ENCODE measurements at regions not wholly inside any gene's neighbourhood (a gene's known extent, or its start where the extent isn't known, plus 50 kb on each side); places are given as distances from the start of the nearest gene placed in this dataset.
"Not testable (repeated sequence)": the region's sequence is repeated elsewhere in the genome, so short reads cannot be mapped to it uniquely, and the experiment has no call there.

DNA sequence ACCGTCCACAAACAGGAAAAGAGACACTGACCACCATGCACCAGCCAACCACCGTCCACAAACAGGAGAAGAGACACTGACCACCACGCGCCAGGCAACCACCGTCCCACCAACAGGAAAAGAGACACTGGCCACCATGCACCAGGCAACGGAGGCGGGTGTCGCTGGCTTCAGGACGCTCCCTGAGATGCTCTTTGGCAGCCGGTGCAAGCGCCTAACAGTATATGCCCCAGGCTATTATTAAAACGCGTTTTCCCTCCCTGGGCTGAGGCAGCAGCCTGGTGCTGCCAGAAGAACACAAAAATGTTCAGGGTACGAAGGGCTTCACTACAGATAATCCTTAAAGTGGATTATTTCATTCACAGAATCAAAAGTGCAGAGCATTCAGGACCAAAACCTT lies 235.1 kb downstream of the DLL1 start:
- FAIRE-seq = not testable (repeated sequence)

DNA sequence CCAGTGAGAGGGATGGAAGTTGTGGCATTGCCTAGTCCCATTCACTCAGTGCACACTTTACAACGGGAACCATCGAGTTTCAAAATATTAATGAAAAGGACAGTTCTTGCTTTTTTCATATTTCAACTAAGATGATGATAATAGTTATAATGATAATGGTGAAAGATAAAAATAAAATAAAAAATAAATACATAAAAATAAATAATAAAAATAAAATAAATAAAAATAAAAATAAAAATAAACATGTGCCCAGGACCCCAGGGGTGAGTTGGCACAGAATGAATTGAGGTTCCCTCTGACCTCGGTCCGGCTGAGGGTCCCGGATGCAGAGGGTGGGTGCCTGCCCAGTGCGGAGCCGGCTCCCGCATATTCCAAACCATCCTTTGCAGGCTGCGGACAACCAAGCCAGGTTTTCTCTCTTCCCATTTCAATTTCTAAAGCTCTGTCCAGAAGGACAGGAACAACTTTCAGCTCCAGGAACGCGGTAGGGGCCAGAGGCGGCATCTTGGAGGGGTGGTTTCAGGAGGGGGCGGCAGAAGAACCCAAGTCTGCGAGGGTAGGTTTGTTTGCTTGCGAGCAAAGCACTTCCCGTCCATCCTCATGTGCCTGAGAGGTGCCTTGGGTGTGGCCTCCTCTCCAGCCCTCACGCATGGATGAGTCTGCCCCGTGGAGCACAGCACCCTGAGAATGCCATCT lies 236.8 kb downstream of the DLL1 start:
- FAIRE-seq = no peak

DNA sequence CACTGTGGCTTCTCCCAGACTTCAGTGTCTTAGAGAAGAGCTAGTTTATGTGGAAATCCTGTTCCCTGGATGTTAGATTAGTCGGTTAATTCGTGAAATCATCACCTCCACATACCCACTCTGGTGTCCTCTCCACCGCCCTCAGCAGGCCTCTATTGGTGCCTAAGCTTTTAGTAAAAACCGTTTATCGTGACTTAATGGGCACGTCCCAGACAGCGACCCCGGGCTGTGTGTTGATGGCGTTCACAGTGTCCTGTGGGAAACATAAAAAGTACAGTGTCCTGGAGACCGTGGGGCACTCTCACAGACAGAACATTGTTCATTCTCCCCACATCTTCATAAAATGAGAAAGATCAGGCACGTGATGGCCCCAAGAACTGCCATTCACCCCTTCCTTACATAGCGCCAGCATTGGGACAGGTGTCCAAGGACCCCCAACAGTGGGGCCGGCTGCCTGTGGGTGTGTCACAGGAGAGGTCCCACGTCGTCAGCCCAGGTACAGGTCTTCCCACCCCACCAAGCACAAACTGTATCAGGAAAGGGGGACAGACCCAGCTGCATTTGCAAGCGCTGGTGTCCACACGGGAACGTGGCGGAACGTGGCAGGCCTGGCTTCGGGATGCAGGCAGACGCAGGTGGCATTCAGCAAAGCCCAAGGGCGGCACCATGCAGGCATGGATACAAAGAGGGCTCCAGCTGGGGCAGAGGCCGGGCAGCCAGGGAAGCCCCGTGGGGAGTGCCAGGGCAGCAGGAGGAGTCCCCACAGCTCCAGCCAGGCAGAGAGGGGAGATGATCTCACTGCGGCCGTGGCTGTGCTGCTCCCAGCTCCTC lies 237.7 kb downstream of the DLL1 start:
- FAIRE-seq = no peak

DNA sequence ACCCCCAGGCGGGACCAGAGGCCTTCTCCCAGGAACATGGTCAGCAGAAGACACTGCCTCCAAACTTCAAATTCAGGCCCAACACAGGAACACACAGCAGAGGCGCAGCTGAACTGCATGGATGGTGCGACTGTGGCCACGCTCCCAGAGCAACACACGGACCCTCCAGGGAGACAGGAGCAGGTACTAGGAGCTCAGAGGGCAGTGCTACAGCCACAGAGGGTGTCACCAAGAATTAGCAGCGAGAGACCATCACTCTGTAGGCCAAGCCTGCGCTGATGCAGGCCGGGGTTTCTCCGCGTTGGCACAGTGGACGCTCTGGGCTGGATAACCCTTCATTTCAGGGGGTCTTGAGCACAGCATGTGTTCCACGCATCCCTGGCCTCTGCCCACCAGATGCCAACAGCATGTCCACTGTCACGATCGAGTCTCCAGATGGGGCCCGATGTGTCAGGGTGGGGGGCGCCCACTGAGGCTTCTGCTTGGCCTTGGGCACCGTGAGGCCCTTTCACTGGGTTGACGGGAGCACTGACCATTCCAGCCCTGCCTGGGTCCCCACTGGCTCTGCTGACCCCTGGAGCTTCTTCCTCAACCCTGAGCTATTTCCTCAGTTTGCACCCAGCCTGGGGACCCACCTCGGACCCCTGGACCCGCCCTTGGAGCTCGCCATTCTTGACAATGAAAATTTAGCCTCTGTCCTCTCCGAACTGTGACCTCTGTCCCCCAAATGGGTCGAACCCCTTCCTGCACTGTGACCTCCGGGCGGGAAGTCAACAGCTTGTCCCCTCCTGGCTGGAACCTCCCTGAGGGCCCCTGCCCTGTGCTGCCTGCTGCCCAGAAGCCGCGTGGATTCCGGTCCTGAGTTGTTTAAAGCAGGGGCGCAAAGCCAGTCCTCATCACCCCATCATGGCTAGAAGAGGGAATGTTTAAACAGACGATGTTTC lies 239.4 kb downstream of the DLL1 start:
- no peak for FAIRE-seq

DNA sequence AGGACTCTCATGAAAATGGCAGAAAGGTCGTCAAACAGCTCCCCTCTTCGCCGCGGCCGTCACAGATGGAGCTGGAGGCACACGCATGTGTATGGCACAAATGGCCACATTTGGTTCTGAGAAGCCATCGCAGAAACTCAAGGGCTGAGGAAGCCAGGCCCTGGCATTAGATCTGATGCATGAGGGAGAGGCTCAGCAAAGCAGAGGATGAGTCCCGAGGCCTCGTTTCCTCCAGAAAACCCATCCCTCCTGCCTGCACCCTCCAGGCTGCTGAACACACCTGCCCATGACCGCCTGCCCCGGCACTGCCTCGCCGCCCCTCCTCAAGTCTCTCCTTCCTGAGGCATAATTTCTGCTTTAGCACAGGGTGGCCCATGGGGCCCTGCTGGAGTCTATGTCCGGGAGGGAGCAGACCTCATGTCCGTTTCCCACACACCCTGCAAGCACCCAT lies 240.3 kb downstream of the DLL1 start:
- FAIRE-seq = no peak

DNA sequence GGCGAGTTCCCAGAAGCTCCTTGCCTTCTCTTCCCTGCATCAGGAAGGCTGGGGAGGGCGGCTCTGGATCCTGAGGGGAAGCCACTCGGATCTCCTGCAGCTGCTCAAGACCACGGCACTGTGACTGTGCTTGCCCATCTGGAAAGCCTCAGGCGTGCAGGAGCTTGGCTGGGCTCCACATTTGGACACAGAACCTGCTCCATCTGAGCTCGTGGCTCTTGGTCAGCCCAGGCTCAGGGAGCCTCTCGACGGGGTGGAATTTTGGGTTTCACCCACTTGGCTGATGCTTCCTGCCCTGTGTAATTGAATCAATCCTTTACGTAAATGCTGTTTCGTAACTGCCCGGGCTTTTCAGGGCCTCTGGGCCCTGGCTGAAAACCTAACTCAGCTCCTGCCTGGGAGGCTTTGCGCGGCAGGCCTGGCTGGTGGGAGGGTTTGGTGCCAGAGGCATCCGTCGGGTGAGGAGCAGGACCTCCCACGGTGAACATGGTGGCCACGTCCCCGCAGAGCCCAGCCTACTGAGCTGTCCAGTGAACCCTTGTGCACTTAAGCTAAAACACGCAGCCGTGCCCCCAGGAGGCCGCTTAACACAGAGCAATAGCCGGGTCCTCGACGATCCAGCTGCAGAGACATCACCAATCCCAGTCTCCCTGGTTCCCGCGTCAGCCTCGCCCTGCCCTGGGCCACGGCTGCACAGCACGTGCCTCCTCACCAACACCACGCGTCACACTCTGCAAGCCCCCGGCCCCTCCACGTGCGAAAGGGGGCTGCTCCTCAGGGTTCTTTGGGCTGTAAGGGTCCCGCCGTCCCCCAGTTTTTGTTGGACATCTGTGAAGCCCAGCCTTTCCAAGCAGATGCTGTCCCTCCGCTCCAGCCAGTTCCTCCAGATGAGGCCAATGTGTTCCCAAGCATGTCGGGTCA lies 241.0 kb downstream of the DLL1 start:
- FAIRE-seq = no peak

DNA sequence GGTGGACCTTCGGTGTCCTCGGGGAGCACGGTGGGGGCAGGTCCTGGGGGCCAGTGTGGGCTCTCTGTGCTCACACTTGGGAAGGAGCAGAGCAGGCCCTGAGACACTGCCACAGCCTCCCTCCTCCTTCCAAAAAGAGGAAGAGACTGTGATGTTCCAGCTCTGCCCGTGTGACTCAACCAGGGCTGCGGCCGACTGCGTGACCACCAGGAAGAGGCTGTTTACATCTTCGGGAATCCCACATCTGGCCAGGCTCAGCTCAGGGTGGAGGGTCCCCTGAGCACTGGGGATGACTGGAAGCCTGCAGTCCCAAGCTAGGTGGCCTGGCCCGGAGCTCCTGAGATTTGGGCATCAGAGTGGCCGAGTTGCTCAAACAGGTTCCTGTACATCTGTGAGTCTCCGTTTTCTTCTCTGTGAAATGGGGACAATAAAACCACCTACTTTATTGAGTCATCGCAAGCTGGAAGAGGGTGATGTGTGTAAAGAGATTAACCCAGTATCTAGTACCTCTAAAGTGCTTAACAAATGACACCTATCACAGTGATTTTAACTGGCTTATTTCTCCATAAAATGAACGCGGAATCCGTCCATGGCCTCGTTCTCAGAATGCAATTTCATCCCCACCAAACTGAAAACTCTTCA lies 242.1 kb downstream of the DLL1 start:
- no peak for FAIRE-seq

DNA sequence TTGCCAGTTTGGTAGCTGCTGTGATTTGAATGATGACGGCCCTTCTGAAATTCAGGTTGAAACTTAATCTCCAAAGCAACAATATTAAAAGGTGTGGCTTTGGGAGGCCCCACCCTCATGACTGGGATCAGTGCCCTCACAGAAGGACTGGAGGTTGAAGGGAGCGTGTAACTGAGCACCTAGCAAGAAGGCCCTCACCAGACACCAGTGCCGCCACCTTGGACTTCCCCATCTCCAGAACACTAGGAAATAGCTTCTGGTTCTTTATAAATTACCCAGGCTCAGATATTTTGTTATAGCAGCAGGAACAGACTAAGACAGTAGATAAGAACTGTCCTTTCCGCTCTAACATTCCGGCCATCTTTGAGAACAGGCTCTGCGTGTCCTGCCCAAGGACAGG lies 243.1 kb downstream of the DLL1 start:
- no peak for FAIRE-seq

DNA sequence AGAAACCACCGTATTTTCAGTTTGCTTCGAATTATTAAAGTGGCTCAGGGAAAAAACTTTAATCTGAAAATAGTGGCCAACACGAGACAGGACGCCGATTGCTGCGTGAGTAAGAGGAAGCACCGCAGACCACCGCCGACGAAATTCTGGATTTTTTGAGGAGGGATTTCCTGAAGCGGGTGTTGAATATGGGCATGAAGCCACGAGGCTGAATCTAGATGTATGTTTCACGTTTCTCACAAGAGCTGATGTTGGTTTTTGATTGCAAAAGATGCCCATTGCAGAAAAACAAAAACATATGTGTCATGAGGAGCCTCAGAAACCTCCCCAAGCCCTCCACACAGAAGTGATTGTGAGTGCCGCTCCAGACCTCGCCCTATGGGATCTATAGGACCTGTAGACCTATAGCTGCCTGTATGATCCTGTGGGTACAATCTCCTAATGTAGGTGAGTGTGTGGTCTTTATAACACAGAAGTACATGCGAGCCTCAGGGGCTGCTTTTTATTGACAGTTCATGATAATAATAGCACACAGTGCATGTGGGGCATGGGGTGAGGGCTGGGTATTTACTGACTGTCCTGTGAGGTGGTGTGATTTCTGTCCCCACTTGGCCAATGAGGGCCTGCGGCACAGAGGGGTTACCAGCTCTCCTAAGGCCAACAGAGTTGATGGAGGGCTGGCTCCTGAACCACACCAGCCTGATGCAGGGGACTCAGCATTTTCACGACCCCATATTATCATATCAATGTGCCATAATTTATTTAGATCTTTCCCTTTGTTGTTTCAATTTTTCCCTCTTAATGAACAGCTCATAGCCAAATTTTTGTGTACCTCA lies 243.9 kb downstream of the DLL1 start:
- FAIRE-seq = no peak

DNA sequence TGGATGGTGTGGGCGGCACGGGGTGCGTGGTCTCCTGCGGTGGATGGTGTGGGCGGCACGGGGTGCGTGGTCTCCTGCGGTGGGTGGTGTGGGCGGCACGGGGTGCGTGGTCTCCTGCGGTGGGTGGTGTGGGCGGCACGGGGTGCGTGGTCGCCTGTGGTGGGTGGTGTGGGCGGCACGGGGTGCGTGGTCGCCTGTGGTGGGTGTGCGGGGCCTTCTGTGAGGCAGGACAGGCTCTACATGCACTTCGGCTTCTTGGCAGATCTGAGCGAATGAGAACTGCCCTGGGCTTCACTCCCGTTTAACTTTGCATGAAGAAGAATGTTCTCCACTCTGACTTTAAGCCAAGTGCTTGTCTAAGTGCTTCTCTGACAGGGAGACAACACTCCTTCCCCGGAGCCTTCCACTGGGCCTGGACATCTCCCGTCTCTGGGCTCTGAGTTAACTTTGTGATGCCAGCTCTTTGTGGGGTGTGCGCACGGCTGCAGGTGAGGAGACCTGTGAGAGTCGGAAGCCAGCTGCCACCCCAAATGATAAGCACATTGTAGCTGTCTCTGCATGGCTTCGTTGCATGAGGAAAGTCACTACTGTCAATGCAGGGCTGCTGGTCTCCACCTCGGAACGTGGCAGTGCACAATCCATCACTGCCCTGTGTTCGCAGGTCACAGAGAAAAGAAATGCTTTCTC lies 244.8 kb downstream of the DLL1 start:
- FAIRE-seq = no peak

DNA sequence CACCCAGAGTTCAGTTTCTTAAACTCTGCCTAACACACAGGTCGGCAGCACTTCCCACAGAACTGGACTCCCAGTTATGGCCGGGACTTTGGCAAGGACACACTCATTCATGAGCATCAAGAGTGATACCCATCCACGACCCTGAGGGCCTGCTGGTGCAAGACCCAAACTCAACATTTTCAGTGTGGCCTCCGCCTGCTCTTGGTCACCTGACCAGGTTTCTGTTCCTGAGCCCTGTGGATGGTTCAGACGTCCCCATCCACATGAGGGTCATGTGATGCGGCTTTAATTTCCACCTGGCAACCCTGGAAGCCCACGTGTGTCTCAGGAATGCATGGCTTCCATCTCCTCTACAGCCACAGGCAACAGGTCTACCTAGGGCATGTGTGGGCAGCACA lies 245.3 kb downstream of the DLL1 start:
- no peak for FAIRE-seq

DNA sequence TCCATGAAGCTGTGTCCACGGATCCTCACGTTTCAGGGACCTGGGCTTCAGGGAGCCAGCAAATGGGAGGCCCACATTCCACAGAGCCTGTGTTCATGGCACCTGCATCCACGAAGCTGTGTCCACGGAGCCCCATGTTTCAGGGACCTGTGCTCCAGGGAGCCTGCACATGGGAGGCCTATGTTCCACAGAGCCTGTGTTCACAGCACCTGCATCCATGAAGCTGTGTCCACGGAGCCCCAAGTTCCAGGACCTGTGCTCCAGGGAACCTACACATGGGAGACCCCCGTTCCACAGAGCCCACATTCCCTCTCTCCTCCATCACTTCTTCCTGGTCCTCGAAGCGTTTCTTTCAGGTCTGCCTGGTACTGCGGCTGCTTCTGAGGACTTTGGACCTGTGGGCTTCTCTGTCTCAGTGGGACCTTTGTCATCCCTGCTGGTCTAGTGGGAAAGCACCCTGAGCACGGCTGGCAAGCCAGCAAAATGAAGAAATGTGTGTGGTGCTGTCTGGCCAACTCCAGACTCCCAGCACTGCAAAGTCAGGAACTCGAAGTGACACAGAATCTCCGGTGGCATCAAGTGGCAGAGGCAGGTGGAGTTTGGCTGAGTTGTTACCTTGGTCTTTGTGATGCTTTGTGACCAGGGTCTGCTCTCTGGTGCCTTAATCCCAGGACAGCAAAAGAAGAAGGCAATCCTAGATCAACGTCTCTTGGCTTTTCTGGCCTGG lies 245.9 kb downstream of the DLL1 start:
- no peak for FAIRE-seq

DNA sequence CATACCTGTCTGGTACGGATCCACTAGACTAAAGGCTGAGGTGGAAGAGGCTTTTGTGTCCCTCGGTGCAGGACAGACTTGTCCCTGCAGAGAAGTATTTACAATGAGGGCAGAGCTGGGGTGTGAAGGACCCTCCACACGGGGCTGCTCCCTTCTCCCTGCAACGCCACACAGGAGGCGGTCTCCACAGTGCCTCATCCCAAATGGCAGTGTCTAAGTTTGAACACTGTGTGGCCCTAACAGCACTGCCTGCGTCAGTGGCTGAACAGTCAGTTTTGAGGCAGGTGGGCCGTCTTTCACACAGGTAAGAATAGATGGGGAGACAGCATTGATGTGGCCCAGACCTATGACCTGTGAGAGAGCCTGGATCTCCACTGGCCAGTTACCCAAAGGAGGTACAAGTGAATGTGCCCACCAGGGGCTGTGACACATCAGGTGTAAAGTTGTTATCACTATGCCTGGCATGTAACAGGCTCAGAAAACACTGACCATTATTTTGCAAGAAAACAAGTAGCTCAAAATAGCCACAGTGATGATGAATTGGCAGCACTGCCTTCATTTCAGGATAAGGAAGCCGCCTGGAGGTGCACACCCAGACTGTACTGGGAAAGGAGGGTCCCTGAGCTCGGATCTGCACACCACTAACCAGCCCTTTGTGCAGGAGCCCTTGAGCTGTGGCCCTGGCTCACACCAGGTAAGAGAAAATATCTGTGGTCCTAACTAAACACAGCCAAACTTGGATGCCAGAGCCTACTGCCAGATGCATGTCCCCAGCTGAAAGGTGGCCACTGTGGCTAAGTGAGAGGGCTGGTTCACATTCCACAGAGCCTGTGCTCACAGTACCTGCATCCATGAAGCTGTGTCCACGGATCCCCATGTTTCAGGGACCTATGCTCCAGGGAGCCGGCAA lies 246.7 kb downstream of the DLL1 start:
- no peak for FAIRE-seq

DNA sequence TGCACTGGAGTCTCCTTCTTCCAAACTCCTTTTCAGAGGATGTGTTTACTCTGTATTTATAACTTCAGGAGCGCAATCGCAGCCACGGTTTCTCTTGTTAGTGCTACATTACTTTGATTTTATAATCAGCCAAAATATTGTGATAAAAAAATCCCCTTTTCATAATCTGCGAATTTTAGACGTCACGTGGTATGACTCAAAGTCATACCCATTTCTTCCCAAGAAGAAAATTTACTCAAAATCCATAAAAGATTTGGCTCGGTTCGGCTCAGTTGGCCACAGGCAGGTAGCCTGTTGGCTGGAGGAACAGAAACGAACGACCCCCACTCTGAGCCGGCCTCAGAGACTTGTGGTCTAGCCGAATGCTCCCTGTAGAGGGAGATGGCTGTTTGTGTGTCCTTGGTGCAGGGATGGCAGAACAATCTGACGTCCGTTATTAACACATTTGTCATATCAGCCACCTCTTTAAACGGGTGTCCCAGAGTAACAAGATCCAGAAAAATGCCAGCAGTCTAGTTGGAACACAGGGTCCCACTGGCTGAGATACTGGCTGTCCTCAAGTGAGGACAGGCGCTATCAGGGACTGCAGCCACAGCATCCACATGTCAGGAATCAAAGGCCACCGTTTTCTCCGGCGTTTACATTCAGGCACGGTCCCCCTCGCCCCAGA lies 247.6 kb downstream of the DLL1 start:
- FAIRE-seq = no peak

DNA sequence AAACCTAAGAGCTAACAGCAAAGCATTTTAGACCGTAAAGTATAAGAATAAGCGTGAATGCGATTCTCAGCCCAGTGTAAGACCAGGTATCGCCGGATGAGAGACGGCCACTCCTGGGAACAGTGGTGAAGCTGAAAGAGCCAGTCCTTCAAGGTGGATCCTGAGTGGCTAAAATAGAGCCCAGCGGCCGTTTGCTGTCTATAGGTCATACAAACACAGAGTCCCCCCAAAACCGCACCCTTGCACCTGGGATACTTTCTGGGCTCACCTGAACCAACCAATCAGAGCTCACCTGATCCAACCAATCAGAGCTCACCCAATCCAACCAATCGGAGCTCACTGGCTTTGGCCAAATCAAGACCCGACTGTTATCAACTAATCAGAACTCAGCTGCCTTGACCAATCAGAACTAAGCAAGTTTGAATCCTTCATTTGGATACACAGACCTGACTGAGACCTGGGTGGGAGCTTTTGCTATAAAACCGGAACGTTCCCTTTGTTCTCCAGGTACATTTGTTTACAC lies 248.2 kb downstream of the DLL1 start:
- no peak for FAIRE-seq

DNA sequence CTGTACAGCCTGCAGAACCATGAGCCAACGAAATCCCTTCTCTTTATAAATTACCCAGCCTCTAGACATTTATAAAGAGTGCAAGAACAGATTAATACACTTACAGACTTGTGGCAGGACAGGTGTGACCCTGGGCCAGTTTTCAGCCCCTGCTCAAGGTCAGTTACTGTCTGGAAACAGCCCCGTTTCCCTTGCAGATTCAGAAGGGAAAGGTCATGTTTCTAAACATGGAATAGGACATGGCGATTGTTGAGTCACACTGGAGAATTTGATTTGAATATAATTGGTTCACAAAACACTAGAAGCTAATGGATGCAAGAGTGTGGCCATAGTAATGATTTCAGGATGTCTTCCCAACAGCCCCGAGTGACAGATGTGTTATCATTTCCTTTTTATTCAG lies 248.8 kb downstream of the DLL1 start:
- FAIRE-seq = no peak

DNA sequence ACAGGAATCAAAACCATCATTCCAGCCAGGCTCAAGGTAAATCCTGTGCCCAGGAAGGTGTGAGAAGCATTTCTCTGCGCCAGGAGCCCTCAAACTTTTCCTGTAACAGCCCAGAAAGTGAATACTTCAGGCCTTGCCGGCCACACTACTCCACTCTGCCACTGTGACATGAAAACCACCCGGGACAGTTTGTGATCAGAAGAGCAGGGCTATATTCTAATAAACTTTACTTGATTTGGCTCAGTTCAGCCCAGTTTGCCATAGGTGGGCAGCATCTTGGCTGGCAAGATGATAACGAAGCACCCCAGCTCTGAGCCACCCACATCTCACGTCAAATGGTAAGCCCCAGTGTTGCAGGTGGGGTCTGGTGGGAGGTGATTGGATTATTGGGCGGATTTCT lies 249.4 kb downstream of the DLL1 start:
- no peak for FAIRE-seq

Data from colon (tissue), 2 donors.